ENCODE measurements at regions not wholly inside any gene's neighbourhood (a gene's known extent, or its start where the extent isn't known, plus 50 kb on each side); places are given as distances from the start of the nearest gene placed in this dataset.

GRCh38 chr4:98202907-98203306, 58.3 kb upstream of the RAP1GDS1 start:
- TF ChIP-seq CTCF (IDR thresholded peaks at IDR 0.05) (no peak), ELF1 (IDR thresholded peaks at IDR 0.05) (no peak), FOSL2 (IDR thresholded peaks at IDR 0.05; ENCODE audit: borderline replicate concordance, low read depth) (no peak), CHD2 (IDR thresholded peaks at IDR 0.05; ENCODE audit: low read length, partially characterized antibody) (no peak), POLR2AphosphoS5 (IDR thresholded peaks at IDR 0.05; ENCODE audit: low read depth, low read length) (no peak), EZH2phosphoT487 (IDR thresholded peaks at IDR 0.05; ENCODE audit: borderline replicate concordance, low read depth) (no peak), REST (IDR thresholded peaks at IDR 0.05; ENCODE audit: low read depth, low read length) (no peak), MAX (IDR thresholded peaks at IDR 0.05; ENCODE audit: low read depth) (no peak), JUND (IDR thresholded peaks at IDR 0.05) (no peak)
